Sigmoid colon (tissue), 4 donors: ENCODE measurements at regions not wholly inside any gene's neighbourhood (a gene's known extent, or its start where the extent isn't known, plus 50 kb on each side); places are given as distances from the start of the nearest gene placed in this dataset.

Experiments used
- CTCF ChIP-seq, 4 experiments: fragments of 450-650 bp in 3 of 4; fragments of 200-600 bp in 1 of 4; IDR thresholded peaks; one replicate each; pipeline ENCODE4 v1.5.1; 2016 to 2019; ENCODE audit warnings: antibody characterized with exemption in 4 of 4, mild to moderate bottlenecking in 3 of 4, moderate library complexity in 2 of 4
- POLR2A ChIP-seq, 2 donors: fragments of 450-650 bp; IDR thresholded peaks; one replicate each; pipeline ENCODE4 v1.6.1; 2016; ENCODE audit warnings: antibody characterized with exemption in 2 of 2, mild to moderate bottlenecking in 2 of 2, moderate library complexity in 2 of 2
- POLR2AphosphoS5 ChIP-seq, 4 donors: sonication (generic); formaldehyde crosslinking; IDR thresholded peaks; one replicate each; pipeline ENCODE4 v1.6.1; 2017; ENCODE audit warnings: antibody characterized with exemption in 4 of 4

GRCh38 chr17:55889271-55889670, 138.4 kb downstream of the PCTP start:
- TF ChIP-seq CTCF (IDR thresholded peaks at IDR 0.05) (no peak), POLR2A (IDR thresholded peaks at IDR 0.05) (no peak), POLR2AphosphoS5 (IDR thresholded peaks at IDR 0.05) (no peak)
